Fibroblast of lung (primary cell): ENCODE measurements at regions not wholly inside any gene's neighbourhood (a gene's known extent, or its start where the extent isn't known, plus 50 kb on each side); places are given as distances from the start of the nearest gene placed in this dataset.
A peak's percentile ranks its signal among the peaks of the same experiment; 100 is the strongest.

ENCODE experiments used
- DNase-seq, 2 donors: peaks; one replicate each; pipeline versions ENCODE4 v3.0.0 to v3.0.0-alpha.2; 2010; ENCODE audit warnings: low read depth in 2 of 2
- H2AFZ ChIP-seq: 2 replicates; pipeline ENCODE4 v1.5.1; 2012; ENCODE audit warnings: low read length, control low read depth, inconsistent platforms
- H3K27ac ChIP-seq: 2 replicates; pipeline ENCODE4 v1.5.1; 2011; ENCODE audit warnings: low read length, control low read depth; ENCODE audit not compliant: insufficient read depth
- H3K27me3 ChIP-seq: 2 replicates; pipeline ENCODE4 v1.5.1; 2011; ENCODE audit warnings: mild to moderate bottlenecking, low read length; ENCODE audit not compliant: control insufficient read depth, insufficient read depth
- H3K36me3 ChIP-seq: 2 replicates; pipeline ENCODE4 v1.5.1; 2011; ENCODE audit warnings: low read length; ENCODE audit not compliant: control insufficient read depth, insufficient read depth
- H3K4me1 ChIP-seq: 2 replicates; pipeline ENCODE4 v1.5.1; 2011; ENCODE audit warnings: low read length; ENCODE audit not compliant: control insufficient read depth, insufficient read depth; ENCODE audit errors: extremely low read depth
- H3K4me2 ChIP-seq: 2 replicates; pipeline ENCODE4 v1.5.1; 2011; ENCODE audit warnings: low read length, control low read depth; ENCODE audit not compliant: insufficient read depth; ENCODE audit errors: extremely low read depth
- H3K4me3 ChIP-seq, 4 experiments: fragments of 200-600 bp in 1 of 4; sonication (generic) in 1 of 4; replicated peaks in 1 of 4; 2 replicates each; pipeline ENCODE4 v1.5.1; 2011 to 2016; ENCODE audit warnings: low read length in 4 of 4, low read depth in 3 of 4, mild to moderate bottlenecking in 3 of 4, control low read depth in 2 of 4, inconsistent platforms in 1 of 4, mixed read lengths in 1 of 4; ENCODE audit not compliant: insufficient read depth in 1 of 4; ENCODE audit errors: control extremely low read depth in 1 of 4
- H3K79me2 ChIP-seq: 2 replicates; pipeline ENCODE4 v1.5.1; 2012; ENCODE audit warnings: mild to moderate bottlenecking, low read length, inconsistent platforms; ENCODE audit not compliant: control insufficient read depth, insufficient read depth
- H3K9ac ChIP-seq: 2 replicates; pipeline ENCODE4 v1.5.1; 2011; ENCODE audit warnings: mild to moderate bottlenecking, low read length, control low read depth; ENCODE audit not compliant: insufficient read depth
- H3K9me3 ChIP-seq: 2 replicates; pipeline ENCODE4 v1.5.1; 2012; ENCODE audit warnings: low read depth, low read length; ENCODE audit not compliant: control insufficient read depth, insufficient read depth
- H4K20me1 ChIP-seq: 2 replicates; pipeline ENCODE4 v1.5.1; 2011; ENCODE audit warnings: low read length; ENCODE audit not compliant: control insufficient read depth, insufficient read depth; ENCODE audit errors: extremely low read depth
- EZH2 ChIP-seq: IDR thresholded peaks from 2 replicates; pipeline ENCODE4 v1.5.1; 2012; ENCODE audit warnings: low read length, control low read depth, mild to moderate bottlenecking; ENCODE audit errors: missing control alignments
- TF ChIP-seq, protein P1 (sequence below), 2 donors: IDR thresholded peaks in 1 of 2; conservative IDR thresholded peaks in 1 of 2; 1 replicate in 1 of 2; 2 replicates in 1 of 2; pipeline ENCODE4 v1.5.1; 2011 to 2012; ENCODE audit warnings: low read length in 2 of 2, control low read depth in 1 of 2, inconsistent platforms in 1 of 2, low read depth in 1 of 2, mild to moderate bottlenecking in 1 of 2

DNA sequence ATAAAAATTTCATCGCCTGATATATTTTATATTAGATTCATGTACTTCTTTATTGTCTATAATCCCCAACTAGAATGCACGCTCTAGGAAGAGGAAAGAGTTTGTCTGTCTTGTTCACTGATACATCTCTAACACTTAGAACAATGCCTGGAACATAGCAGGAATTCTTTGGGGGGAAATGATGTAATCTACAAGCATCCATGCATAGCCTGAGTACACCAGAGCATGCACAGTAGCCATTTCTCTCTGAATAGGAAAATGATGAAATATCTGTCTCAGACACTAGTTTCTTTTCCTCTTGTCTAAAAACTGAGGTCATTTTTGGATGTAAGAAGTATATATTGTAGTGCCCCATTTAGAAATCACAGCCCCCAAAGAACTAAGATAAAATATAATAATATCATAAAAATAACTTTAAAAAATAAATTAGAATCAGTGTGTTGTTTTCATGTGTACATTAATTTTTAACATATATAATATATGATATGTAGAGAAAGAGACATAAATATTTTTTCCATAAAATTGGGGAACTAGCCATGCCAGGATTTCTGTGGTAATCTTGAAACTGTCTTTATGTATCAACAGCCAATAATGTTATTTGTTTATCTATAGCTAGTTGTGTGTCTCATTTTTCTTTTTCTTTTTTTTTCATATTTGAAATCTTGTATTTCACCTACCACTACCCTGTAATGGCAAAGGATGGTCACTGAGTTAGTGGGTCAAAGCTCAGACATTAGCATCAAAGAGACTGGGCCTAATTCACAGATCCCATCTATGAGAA is 155.6 kb upstream of the TMCC3 start:
- TF ChIP-seq EZH2, result no peak
- TF ChIP-seq, protein P1, sequence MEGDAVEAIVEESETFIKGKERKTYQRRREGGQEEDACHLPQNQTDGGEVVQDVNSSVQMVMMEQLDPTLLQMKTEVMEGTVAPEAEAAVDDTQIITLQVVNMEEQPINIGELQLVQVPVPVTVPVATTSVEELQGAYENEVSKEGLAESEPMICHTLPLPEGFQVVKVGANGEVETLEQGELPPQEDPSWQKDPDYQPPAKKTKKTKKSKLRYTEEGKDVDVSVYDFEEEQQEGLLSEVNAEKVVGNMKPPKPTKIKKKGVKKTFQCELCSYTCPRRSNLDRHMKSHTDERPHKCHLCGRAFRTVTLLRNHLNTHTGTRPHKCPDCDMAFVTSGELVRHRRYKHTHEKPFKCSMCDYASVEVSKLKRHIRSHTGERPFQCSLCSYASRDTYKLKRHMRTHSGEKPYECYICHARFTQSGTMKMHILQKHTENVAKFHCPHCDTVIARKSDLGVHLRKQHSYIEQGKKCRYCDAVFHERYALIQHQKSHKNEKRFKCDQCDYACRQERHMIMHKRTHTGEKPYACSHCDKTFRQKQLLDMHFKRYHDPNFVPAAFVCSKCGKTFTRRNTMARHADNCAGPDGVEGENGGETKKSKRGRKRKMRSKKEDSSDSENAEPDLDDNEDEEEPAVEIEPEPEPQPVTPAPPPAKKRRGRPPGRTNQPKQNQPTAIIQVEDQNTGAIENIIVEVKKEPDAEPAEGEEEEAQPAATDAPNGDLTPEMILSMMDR (conservative IDR thresholded peaks at IDR 0.05 in 1 of 2, IDR thresholded peaks at IDR 0.05 in 1 of 2; ENCODE audit: low read depth in 1 of 2, low read length in 2 of 2), result no peak
- no peaks in the 10 kb centered on the region for H3K9me3 ChIP-seq
- no peaks in the 10 kb centered on the region for H4K20me1 ChIP-seq
- H3K36me3 ChIP-seq, result no peaks in the 10 kb centered on the region
- DNase-seq, result peak; percentile 47 to 71
- H3K4me1 ChIP-seq, result no peaks in the 10 kb centered on the region
- H3K9ac ChIP-seq, result no peak overlapping the region
- no peaks in the 10 kb centered on the region for H3K79me2 ChIP-seq
- no peak overlapping the region for H3K27ac ChIP-seq
- no peaks in the 10 kb centered on the region for H3K27me3 ChIP-seq
- no peak overlapping the region for H3K4me3 ChIP-seq
- H3K4me2 ChIP-seq, result no peak overlapping the region
- no peak overlapping the region for H2AFZ ChIP-seq

- Histone ChIP-seq H3K4me1 (no peaks in the 10 kb centered on the region), H4K20me1 (no peaks in the 10 kb centered on the region)
- TF ChIP-seq, protein P1 (conservative IDR thresholded peaks at IDR 0.05 in 1 of 2, IDR thresholded peaks at IDR 0.05 in 1 of 2; ENCODE audit: low read depth in 1 of 2, low read length in 2 of 2), result no peak
- no peak for TF ChIP-seq EZH2
These were observed 153.6 kb upstream of the TMCC3 start for GRCh38 chr12:94803939-94804338.

GRCh38 chr12:94802796-94803195 is 152.4 kb upstream of the TMCC3 start:
- no peak for DNase-seq
- Histone ChIP-seq H3K27ac (no peak overlapping the region), H3K4me1 (no peaks in the 10 kb centered on the region), H3K36me3 (no peaks in the 10 kb centered on the region), H3K9me3 (no peaks in the 10 kb centered on the region), H3K79me2 (no peaks in the 10 kb centered on the region), H3K4me2 (no peak overlapping the region), H3K9ac (no peak overlapping the region), H3K27me3 (no peaks in the 10 kb centered on the region), H2AFZ (no peak overlapping the region), H3K4me3 (no peak overlapping the region), H4K20me1 (no peaks in the 10 kb centered on the region)
- TF ChIP-seq, protein P1 (conservative IDR thresholded peaks at IDR 0.05 in 1 of 2, IDR thresholded peaks at IDR 0.05 in 1 of 2; ENCODE audit: low read depth in 1 of 2, low read length in 2 of 2), result no peak
- no peak for TF ChIP-seq EZH2

More at GRCh38 chr12:94803939-94804338, 153.6 kb upstream of the TMCC3 start:
- Histone ChIP-seq H3K4me2 (no peak overlapping the region), H3K27ac (no peak overlapping the region), H3K9me3 (no peaks in the 10 kb centered on the region), H3K79me2 (no peaks in the 10 kb centered on the region), H3K27me3 (no peaks in the 10 kb centered on the region), H2AFZ (no peak overlapping the region), H3K9ac (no peak overlapping the region), H3K36me3 (no peaks in the 10 kb centered on the region), H3K4me3 (no peak overlapping the region)
- no peak for DNase-seq
